GM20000 (cell line): ENCODE measurements at regions not wholly inside any gene's neighbourhood (a gene's known extent, or its start where the extent isn't known, plus 50 kb on each side); places are given as distances from the start of the nearest gene placed in this dataset.

Experiments
- DNase-seq: peaks from one replicate; pipeline ENCODE4 v3.0.0; 2012; ENCODE audit warnings: low spot score
- TF ChIP-seq, protein P1 (sequence below): IDR thresholded peaks from 2 replicates; pipeline ENCODE4 v1.5.1; 2012; ENCODE audit warnings: mild to moderate bottlenecking, control low read depth; ENCODE audit errors: extremely low read depth, missing control alignments

- no peak for DNase-seq
- TF ChIP-seq, protein P1, sequence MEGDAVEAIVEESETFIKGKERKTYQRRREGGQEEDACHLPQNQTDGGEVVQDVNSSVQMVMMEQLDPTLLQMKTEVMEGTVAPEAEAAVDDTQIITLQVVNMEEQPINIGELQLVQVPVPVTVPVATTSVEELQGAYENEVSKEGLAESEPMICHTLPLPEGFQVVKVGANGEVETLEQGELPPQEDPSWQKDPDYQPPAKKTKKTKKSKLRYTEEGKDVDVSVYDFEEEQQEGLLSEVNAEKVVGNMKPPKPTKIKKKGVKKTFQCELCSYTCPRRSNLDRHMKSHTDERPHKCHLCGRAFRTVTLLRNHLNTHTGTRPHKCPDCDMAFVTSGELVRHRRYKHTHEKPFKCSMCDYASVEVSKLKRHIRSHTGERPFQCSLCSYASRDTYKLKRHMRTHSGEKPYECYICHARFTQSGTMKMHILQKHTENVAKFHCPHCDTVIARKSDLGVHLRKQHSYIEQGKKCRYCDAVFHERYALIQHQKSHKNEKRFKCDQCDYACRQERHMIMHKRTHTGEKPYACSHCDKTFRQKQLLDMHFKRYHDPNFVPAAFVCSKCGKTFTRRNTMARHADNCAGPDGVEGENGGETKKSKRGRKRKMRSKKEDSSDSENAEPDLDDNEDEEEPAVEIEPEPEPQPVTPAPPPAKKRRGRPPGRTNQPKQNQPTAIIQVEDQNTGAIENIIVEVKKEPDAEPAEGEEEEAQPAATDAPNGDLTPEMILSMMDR = no peak
Measured at GRCh38 chr12:107567876-107568619, 117.6 kb upstream of the PWP1 start.

DNA sequence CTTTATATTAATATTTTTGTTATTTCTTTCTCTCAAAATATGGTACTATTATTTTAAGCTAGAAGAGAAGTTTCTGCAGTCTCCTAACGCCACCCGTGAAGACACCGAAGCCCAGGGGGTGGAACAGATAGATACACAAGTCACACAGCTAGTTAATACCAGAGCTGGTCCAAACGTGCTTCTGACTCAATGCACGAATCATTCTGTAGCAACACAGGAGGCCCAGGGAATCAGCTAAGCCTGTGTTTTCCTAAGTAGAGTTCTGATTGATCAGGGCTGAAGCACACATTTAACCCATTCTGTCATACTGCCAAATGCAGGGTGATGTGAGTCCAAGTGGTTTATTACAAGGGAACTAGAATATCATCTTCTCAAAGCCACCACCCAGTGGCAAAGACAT, 116.9 kb upstream of the PWP1 start:
- TF ChIP-seq, protein P1 = no peak
- DNase-seq = no peak

DNA sequence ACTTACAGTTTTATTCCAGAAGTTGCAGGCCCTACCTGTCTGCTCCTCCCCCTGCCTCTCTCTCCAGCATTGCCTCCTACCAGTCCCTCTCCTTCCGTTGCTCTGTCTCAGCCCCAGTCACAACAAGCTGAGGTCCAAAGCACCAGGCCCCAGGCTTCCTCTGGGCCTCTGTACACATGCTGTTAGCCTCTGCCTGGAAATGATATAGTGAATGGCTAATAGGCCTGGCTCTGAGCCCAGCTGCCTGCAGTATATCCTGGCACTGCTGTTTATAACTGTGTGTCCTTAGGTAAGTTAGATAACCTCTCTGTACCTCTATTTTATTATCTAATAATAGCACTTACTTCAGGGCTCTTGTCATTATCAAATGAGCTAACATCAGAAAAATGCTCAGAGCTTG, 114.9 kb upstream of the PWP1 start:
- DNase-seq = no peak

GRCh38 chr12:107571492-107571891, 114.1 kb upstream of the PWP1 start:
- DNase-seq = no peak
- TF ChIP-seq, protein P1 = no peak

More for the DNA sequence above, 114.9 kb upstream of the PWP1 start:
- TF ChIP-seq, protein P1 = no peak

DNA sequence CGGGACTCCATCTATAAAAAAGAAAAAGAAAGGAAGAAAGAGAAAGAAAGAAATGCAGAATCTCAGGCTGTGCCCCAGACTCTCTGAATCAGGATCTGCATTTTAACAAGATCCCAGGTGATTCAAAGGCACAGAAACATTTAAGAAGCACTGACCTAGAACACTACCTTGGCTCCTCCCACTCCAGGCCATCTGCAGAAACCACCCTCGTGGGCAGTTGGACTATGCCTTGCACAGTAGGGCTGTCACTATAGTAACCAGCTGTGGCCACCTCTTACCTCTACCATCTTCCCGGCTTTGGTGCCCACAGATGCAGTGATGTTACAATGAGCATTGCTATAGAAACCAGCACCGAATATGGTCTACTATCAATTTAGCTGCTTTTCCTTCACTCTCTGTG, 110.9 kb upstream of the PWP1 start:
- no peak for DNase-seq
- TF ChIP-seq, protein P1 = no peak

DNA sequence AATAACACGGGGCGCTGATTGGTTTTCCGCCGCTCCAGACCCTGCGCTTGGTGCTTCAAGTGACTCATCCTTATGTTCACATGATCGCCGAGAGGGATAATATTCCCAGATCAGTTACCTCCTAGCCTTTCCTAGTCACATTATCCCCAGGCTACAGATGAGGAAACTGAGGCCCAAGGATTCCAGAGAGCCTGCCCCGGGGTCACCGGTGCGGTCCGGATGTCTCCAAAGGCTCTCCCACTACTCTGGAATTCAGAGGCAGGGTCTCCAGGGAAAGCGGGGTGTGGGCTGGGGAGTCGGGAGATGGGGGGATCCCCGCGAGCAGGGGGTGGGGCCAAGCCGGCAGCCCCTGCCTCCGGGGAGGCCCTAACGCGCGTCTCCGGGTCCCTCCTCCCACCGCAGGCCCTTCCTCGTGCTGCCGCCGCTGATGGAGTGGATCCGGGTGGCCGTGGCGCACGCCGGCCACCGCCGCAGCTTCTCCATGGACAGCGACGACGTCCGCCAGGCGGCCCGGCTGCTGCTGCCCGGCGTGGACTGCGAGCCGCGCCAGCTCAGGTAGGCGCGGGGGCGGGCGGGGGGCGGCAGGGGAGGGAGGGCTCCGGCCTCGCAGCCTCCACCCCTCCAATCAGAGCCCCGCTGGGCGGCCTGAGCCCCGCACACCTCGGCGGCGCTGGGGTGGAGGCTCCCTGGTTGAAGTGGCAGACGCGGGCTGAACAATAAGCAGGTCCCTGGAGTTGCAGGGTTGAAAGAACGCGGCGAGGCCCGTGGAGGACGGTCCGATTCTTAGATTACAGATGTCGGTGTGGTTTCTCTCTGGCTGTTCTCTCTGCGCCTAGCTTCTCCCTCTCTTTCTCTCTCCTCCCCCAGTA, 104.6 kb upstream of the PWP1 start:
- DNase-seq = no peak

DNA sequence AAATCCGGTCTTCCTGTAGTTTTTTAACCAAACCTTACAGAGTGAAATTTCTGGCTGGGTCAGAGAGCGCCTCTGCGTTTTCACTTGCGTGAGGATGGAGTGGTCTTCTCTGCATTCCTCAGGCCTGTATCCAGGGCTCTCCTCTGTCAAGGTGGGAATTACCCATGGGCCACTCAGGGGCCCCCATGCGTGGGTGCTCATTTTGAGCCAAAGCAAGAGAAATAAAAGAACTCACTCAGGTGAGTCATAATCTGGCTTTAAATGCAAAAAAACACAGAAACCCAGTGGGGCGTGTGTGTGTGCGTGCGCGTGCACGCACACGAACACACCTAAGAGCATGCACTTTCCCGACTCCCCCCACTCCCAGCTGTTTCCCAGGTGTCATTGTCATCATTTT, 104.0 kb upstream of the PWP1 start:
- DNase-seq = no peak
- TF ChIP-seq, protein P1 = no peak

More for the DNA sequence above, 104.6 kb upstream of the PWP1 start:
- TF ChIP-seq, protein P1 = no peak
